Neutrophil (primary cell): ENCODE measurements at regions not wholly inside any gene's neighbourhood (a gene's known extent, or its start where the extent isn't known, plus 50 kb on each side); places are given as distances from the start of the nearest gene placed in this dataset.
"Not testable (repeated sequence)": the region's sequence is repeated elsewhere in the genome, so short reads cannot be mapped to it uniquely, and the experiment has no call there.

ENCODE experiments used
- H3K27ac ChIP-seq: fragments of 200-600 bp; sonication (generic); 2 replicates; pipeline ENCODE4 v1.5.1; 2016; ENCODE audit warnings: mild to moderate bottlenecking, moderate library complexity
- H3K27me3 ChIP-seq: fragments of 200-600 bp; sonication (generic); 2 replicates; pipeline ENCODE4 v1.6.0; 2016; ENCODE audit warnings: mild to moderate bottlenecking
- H3K36me3 ChIP-seq: fragments of 200-600 bp; sonication (generic); 2 replicates; pipeline ENCODE4 v1.5.1; 2017
- H3K4me1 ChIP-seq, 2 experiments: fragments of 200-600 bp in 1 of 2; sonication (generic) in 1 of 2; 1 replicate in 1 of 2; 2 replicates in 1 of 2; pipeline versions ENCODE4 v1.5.1 to v1.6.1; 2013 to 2016; ENCODE audit warnings: low read depth in 1 of 2, low read length in 1 of 2, mild to moderate bottlenecking in 1 of 2, moderate library complexity in 1 of 2; ENCODE audit not compliant: control insufficient read depth in 1 of 2, insufficient read depth in 1 of 2
- H3K4me3 ChIP-seq, 2 experiments: fragments of 200-600 bp in 1 of 2; sonication (generic) in 1 of 2; 1 replicate in 1 of 2; 2 replicates in 1 of 2; pipeline ENCODE4 v1.5.1; 2013 to 2016; ENCODE audit warnings: low read depth in 1 of 2, low read length in 1 of 2, mild to moderate bottlenecking in 1 of 2, moderate library complexity in 1 of 2
- H3K9me3 ChIP-seq: fragments of 200-600 bp; sonication (generic); 2 replicates; pipeline ENCODE4 v1.5.1; 2016
- CTCF ChIP-seq: fragments of 200-600 bp; sonication (generic); IDR thresholded peaks from 2 replicates; pipeline ENCODE4 v1.5.1; 2016; ENCODE audit warnings: antibody characterized with exemption

DNA sequence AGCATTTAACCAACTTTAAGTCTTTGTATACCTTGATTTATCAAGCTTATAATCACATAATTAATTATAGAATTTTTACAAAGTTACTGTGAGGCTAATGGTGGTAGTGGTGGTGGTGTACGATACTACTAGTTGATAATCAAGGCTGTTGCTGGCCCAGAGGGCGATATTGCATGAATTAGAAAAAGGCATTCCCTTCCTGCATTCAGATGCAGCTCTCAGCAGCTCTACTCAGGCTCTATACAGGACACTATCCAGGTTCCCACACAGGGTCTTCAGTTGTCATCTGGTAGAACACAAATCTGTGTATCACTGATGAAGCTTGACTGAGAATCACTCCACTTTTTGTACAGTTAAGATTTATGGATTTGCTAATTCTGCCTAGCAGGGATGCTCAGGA, 562.8 kb upstream of the C9orf72 start:
- no peaks in the 10 kb centered on the region for H3K27me3 ChIP-seq
- no peaks in the 10 kb centered on the region for H3K36me3 ChIP-seq
- H3K4me3 ChIP-seq: no peak overlapping the region
- H3K9me3 ChIP-seq: no peaks in the 10 kb centered on the region
- no peak for TF ChIP-seq CTCF
- H3K27ac ChIP-seq: no peak overlapping the region
- H3K4me1 ChIP-seq: no peaks in the 10 kb centered on the region

- not testable (repeated sequence) for H3K4me1 ChIP-seq, H3K4me3 ChIP-seq, H3K9me3 ChIP-seq, H3K27ac ChIP-seq, H3K36me3 ChIP-seq, H3K27me3 ChIP-seq
These were observed 574.1 kb upstream of the C9orf72 start for GRCh38 chr9:28147430-28147829.

- H3K4me3 ChIP-seq, H3K9me3 ChIP-seq, H3K4me1 ChIP-seq, H3K36me3 ChIP-seq, H3K27ac ChIP-seq, H3K27me3 ChIP-seq: not testable (repeated sequence)
These were observed 574.8 kb upstream of the C9orf72 start for GRCh38 chr9:28147923-28148597.

- not testable (repeated sequence) for H3K27me3 ChIP-seq, H3K4me3 ChIP-seq, H3K9me3 ChIP-seq, H3K4me1 ChIP-seq, H3K36me3 ChIP-seq, H3K27ac ChIP-seq
These were observed 576.2 kb upstream of the C9orf72 start for GRCh38 chr9:28149361-28150050.

DNA sequence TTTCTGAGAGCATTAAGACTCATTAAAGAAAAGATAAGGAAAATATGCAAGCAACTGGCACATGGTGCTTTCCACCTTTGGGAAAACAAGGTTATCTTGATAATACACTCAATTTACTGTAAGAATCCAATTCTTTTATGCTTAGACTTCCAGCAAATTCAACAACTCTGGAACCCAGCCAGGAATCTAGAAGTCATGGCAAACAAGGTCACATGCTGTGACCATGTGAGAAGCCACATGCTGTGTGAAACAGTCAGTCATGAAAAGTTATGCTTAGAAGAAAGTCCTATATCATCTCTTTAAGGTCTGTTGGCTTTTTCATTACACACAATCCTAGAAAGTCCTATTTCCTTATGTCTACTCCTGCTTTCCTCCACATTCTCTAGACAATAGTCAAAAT, 581.8 kb upstream of the C9orf72 start:
- Histone ChIP-seq H3K9me3 (no peaks in the 10 kb centered on the region), H3K4me3 (no peak overlapping the region), H3K27ac (no peak overlapping the region), H3K4me1 (no peaks in the 10 kb centered on the region), H3K36me3 (no peaks in the 10 kb centered on the region), H3K27me3 (no peaks in the 10 kb centered on the region)
- TF ChIP-seq CTCF: no peak

- H3K9me3 ChIP-seq: no peaks in the 10 kb centered on the region
- no peak for TF ChIP-seq CTCF
- no peak overlapping the region for H3K27ac ChIP-seq
- H3K4me1 ChIP-seq: no peaks in the 10 kb centered on the region
- no peaks in the 10 kb centered on the region for H3K36me3 ChIP-seq
- no peaks in the 10 kb centered on the region for H3K27me3 ChIP-seq
- H3K4me3 ChIP-seq: no peak overlapping the region
These were observed 582.4 kb upstream of the C9orf72 start for GRCh38 chr9:28155671-28156070.

DNA sequence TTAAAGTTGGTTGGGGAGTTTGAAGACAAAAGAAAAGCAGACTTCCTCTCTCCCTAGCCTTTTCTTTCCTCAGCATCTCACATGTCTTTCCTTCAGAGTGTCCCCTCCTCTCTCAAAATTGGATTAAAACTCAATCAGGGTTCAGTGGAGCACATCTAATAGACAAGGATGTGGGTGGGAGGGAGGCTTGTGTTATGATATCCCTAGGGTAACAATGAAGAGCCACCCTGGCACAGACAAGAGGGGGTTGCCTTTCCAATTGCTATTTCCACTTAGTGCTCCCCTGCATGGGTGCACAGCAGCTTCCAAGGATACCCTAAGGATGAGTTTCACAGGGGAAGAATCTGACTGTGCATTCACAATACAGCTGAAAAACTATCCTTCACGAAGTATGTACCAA, 585.2 kb upstream of the C9orf72 start:
- Histone ChIP-seq H3K4me3 (no peak overlapping the region), H3K4me1 (no peaks in the 10 kb centered on the region), H3K9me3 (no peaks in the 10 kb centered on the region), H3K27ac (no peak overlapping the region), H3K27me3 (no peaks in the 10 kb centered on the region), H3K36me3 (no peaks in the 10 kb centered on the region)
- no peak for TF ChIP-seq CTCF
